Activated CD4-positive, alpha-beta T cell treated with anti-CD3 and anti-CD28 coated beads, Interleukin-2, amount 10 ng/mL, durations not matched to agents 24 days and 14 days (primary cell): ENCODE measurements at regions not wholly inside any gene's neighbourhood (a gene's known extent, or its start where the extent isn't known, plus 50 kb on each side); places are given as distances from the start of the nearest gene placed in this dataset.

Experiments used
- DNase-seq: peaks from one replicate; pipeline ENCODE4 v3.0.0; 2022
- H3K27ac Mint-ChIP-seq: one replicate; pipeline ENCODE4 v1.8.0; 2022; ENCODE audit warnings: mild to moderate bottlenecking, mixed read lengths
- H3K27me3 Mint-ChIP-seq: one replicate; pipeline ENCODE4 v1.8.0; 2022; ENCODE audit warnings: mixed read lengths
- H3K36me3 Mint-ChIP-seq: one replicate; pipeline ENCODE4 v1.8.0; 2022; ENCODE audit warnings: low read depth, mild to moderate bottlenecking, mixed read lengths
- H3K4me1 Mint-ChIP-seq: one replicate; pipeline ENCODE4 v1.8.0; 2021; ENCODE audit warnings: mixed read lengths
- H3K4me3 Mint-ChIP-seq: one replicate; pipeline ENCODE4 v1.8.0; 2022; ENCODE audit warnings: mild to moderate bottlenecking, moderate library complexity, mixed read lengths
- H3K9me3 Mint-ChIP-seq: one replicate; pipeline ENCODE4 v1.8.0; 2021; ENCODE audit warnings: mixed read lengths
- intact Hi-C: fragments of 100-400 bp; cut with micrococcal nuclease; formaldehyde crosslinking; loops from one replicate; pipeline ENCODE4 v1.15.1; 2023

- Mint-ChIP-seq H3K9me3 (no peaks in the 10 kb centered on the region), H3K27me3 (peaks cover 5% of the 10 kb centered on the region), H3K4me1 (no peaks in the 10 kb centered on the region), H3K36me3 (no peaks in the 10 kb centered on the region), H3K27ac (no peak overlapping the region), H3K4me3 (no peak overlapping the region)
- no peak for DNase-seq
- intact Hi-C loops, result no loop called here
Measured at GRCh38 chr10:94199565-94199964, 163.2 kb downstream of the NOC3L start.

DNA sequence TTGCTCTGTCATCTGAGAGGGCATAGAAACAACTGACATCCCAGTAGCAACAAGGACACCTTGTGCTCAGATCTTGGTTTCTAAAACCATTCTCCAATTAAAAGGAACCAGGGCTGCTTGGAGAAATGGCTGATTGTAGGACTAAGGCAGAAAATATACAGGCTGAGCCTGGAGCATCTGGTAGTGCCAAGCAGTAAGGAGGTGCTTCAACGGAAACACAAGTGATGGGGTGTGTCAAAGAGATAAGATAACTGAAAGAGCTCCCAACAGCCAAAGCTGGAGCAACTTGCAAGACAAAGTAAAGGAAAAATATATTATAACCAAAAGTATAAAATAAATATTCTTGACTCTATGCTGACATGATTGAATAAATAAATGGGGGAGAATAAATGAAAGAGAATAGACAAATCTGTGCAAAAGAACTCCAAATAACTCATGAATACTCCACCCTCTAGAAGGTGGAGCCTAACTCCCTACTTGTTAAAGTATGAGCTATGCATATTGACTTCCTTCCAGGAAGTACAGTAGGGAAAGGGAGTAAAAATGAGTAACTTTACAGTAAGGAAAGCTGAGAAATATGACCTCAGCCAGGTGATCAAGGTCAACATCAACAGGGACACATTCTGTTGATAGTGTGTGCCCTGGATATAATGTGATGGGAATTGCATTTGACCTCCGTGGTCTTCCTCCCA is 162.4 kb downstream of the NOC3L start:
- Mint-ChIP-seq H3K4me3 (no peak overlapping the region), H3K4me1 (no peaks in the 10 kb centered on the region), H3K36me3 (no peaks in the 10 kb centered on the region), H3K27me3 (peaks cover 5% of the 10 kb centered on the region), H3K9me3 (no peaks in the 10 kb centered on the region), H3K27ac (no peak overlapping the region)
- DNase-seq, result no peak
- intact Hi-C loops, result no loop called here

DNA sequence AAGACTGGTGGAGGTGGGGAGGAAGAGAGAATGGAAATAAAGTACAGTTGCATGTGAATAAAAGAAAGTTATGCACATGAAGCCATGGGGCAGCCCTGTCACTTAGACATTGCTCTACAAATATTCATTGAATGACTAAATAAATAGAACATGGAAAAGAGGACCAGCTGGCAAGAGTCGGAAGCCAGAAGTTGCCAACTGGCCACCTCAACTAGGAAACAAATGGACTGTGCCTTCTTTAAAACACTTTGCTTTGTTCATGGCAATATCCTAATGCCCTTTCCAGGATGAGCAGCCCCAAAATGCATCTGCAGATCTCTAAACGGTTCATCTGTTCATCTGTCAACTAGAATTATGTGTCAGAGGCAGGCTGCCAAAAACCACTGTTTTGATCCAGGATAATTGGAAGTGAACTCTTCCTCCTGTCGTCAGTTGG is 157.3 kb downstream of the NOC3L start:
- no peak overlapping the region for H3K4me3 Mint-ChIP-seq
- no peaks in the 10 kb centered on the region for H3K36me3 Mint-ChIP-seq
- no peaks in the 10 kb centered on the region for H3K4me1 Mint-ChIP-seq
- H3K27ac Mint-ChIP-seq, result no peak overlapping the region
- intact Hi-C loops, result no loop called here
- peaks cover 3% of the 10 kb centered on the region for H3K27me3 Mint-ChIP-seq
- H3K9me3 Mint-ChIP-seq, result peaks cover 3% of the 10 kb centered on the region
- DNase-seq, result no peak

DNA sequence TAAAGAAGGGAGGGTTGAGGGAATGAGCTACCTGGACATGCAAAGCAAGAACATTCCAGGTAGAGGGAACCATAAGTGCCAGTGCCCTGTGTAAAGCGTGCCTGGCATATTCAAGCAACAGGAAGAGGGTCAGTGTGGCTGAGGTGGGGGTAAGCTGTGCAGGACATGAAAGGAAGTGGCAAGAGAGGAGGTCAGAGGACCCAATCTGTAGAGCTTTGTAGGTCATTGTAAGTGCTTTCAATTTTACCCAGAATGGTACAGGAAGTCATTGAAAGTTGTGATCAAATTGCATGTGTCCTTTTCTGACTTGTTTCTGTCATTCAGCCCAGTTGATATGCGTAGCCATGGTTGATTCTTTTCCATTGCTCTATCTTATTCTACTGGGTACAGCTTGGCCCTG is 156.6 kb downstream of the NOC3L start:
- Mint-ChIP-seq H3K4me3 (no peak overlapping the region), H3K4me1 (no peaks in the 10 kb centered on the region), H3K36me3 (no peaks in the 10 kb centered on the region), H3K9me3 (peaks cover 3% of the 10 kb centered on the region), H3K27me3 (peaks cover 3% of the 10 kb centered on the region), H3K27ac (no peak overlapping the region)
- no peak for DNase-seq
- intact Hi-C loops, result no loop called here

GRCh38 chr10:94208315-94208714 is 154.4 kb downstream of the NOC3L start:
- Mint-ChIP-seq H3K9me3 (peaks cover 3% of the 10 kb centered on the region), H3K4me1 (no peaks in the 10 kb centered on the region), H3K4me3 (no peak overlapping the region), H3K27ac (no peak overlapping the region), H3K27me3 (no peaks in the 10 kb centered on the region), H3K36me3 (no peaks in the 10 kb centered on the region)
- intact Hi-C loops, result no loop called here
- DNase-seq, result no peak

DNA sequence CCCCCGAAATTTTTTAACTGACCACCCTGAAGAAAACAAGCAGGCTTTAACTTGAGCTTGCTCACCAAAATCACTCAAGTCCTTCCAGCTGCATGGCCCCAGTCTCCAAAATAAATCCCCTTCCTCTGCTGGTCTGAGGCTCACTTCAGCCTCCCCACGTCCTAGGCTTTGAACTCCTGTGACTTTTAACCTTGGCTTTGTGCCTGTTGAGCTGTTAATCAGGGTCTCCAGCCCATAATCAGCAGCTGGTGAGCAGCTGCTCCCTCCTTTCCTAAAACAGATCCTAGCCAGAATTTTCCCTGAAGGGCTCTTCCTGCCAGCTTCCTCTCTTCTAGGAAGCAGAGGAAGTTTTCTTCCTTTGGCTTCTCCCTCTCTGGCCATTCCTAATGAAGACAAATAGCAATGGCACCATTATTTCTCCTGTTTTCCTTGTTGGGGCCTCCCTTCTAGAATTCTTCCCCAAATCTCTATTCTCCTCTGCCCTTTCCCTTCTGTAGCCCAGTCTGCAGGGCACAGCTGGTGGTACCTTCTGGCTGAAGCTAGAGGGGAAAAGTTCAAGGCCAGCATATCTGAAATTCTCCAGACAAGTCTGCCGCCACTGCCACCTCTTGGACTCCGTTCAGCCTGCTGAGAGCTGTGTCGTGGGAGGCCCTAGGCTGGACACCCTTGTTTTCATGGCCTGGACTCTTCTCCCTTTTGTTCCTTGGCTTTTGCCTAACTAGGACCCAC is 152.1 kb downstream of the NOC3L start:
- Mint-ChIP-seq H3K27ac (no peak overlapping the region), H3K4me1 (no peaks in the 10 kb centered on the region), H3K4me3 (no peak overlapping the region), H3K27me3 (no peaks in the 10 kb centered on the region), H3K36me3 (no peaks in the 10 kb centered on the region), H3K9me3 (peaks cover 3% of the 10 kb centered on the region)
- no peak for DNase-seq
- intact Hi-C loops, result no loop called here

- intact Hi-C loops, result no loop called here
- H3K27me3 Mint-ChIP-seq, result no peaks in the 10 kb centered on the region
- no peak overlapping the region for H3K4me3 Mint-ChIP-seq
- H3K36me3 Mint-ChIP-seq, result no peaks in the 10 kb centered on the region
- DNase-seq, result no peak
- no peaks in the 10 kb centered on the region for H3K4me1 Mint-ChIP-seq
- peaks cover under 1% of the 10 kb centered on the region for H3K9me3 Mint-ChIP-seq
- no peak overlapping the region for H3K27ac Mint-ChIP-seq
Measured at GRCh38 chr10:94211169-94211510, 151.6 kb downstream of the NOC3L start.

- Mint-ChIP-seq H3K4me3 (no peak overlapping the region), H3K4me1 (no peaks in the 10 kb centered on the region), H3K36me3 (no peaks in the 10 kb centered on the region), H3K9me3 (no peaks in the 10 kb centered on the region), H3K27me3 (no peaks in the 10 kb centered on the region), H3K27ac (no peak overlapping the region)
- intact Hi-C loops, result no loop called here
- no peak for DNase-seq
Measured at GRCh38 chr10:94213001-94213530, 149.7 kb downstream of the NOC3L start.

GRCh38 chr10:94213980-94214379 is 148.8 kb downstream of the NOC3L start:
- Mint-ChIP-seq H3K4me1 (no peaks in the 10 kb centered on the region), H3K36me3 (no peaks in the 10 kb centered on the region), H3K9me3 (no peaks in the 10 kb centered on the region), H3K27me3 (no peaks in the 10 kb centered on the region), H3K27ac (no peak overlapping the region), H3K4me3 (no peak overlapping the region)
- intact Hi-C loops, result no loop called here
- no peak for DNase-seq

DNA sequence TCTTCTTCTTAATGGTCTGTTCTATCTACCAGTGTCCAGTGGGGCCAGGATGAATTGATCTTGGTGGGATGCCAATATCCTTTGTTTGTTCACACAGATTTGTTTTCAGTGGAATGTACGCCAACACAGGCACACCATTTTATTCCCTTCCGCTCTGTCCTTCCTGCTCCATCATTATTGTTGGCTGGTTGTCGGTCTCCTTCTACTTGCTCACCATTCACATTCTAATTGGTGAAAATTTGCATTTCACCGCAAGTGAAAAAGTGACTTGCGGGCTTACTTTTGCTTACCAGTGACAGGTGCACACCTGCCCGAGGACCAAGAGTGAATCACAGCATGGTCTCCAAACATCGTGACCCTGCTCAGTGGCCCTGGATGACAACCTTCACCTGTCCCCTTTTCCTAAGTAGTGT is 148.3 kb downstream of the NOC3L start:
- DNase-seq, result no peak
- no peaks in the 10 kb centered on the region for H3K9me3 Mint-ChIP-seq
- no peak overlapping the region for H3K4me3 Mint-ChIP-seq
- no peaks in the 10 kb centered on the region for H3K27me3 Mint-ChIP-seq
- no peaks in the 10 kb centered on the region for H3K36me3 Mint-ChIP-seq
- H3K4me1 Mint-ChIP-seq, result no peaks in the 10 kb centered on the region
- no peak overlapping the region for H3K27ac Mint-ChIP-seq
- intact Hi-C loops, result no loop called here

DNA sequence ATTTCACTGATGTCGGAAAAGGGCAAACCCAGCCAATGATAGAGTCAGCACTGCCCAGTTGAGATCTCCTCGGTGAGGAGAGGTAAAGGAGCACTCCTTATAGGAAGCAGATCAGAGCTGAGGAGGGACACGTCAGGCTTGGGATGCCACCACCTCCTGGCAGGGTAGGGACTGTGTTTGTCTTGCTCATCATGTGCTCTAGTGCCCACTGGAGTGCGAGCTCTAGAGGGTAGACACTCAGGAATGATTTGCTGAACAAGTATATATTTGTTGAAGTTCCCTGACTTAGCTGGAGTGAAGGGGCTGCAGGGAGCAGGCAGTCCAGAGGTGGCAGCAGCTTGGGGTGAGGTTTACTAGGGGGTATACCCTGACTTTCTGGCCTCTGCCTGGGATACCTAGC is 146.5 kb downstream of the NOC3L start:
- H3K27me3 Mint-ChIP-seq, result no peaks in the 10 kb centered on the region
- H3K9me3 Mint-ChIP-seq, result no peaks in the 10 kb centered on the region
- no peak overlapping the region for H3K27ac Mint-ChIP-seq
- intact Hi-C loops, result no loop called here
- no peaks in the 10 kb centered on the region for H3K36me3 Mint-ChIP-seq
- no peak for DNase-seq
- no peak overlapping the region for H3K4me3 Mint-ChIP-seq
- no peaks in the 10 kb centered on the region for H3K4me1 Mint-ChIP-seq

- DNase-seq, result no peak
- Mint-ChIP-seq H3K36me3 (no peaks in the 10 kb centered on the region), H3K4me1 (no peaks in the 10 kb centered on the region), H3K27me3 (no peaks in the 10 kb centered on the region), H3K4me3 (no peak overlapping the region), H3K9me3 (no peaks in the 10 kb centered on the region), H3K27ac (no peak overlapping the region)
- intact Hi-C loops, result no loop called here
Measured at GRCh38 chr10:94217411-94217810, 145.3 kb downstream of the NOC3L start.

GRCh38 chr10:94218493-94219183 is 144.1 kb downstream of the NOC3L start:
- H3K36me3 Mint-ChIP-seq, result no peaks in the 10 kb centered on the region
- intact Hi-C loops, result no loop called here
- no peak overlapping the region for H3K4me3 Mint-ChIP-seq
- H3K27me3 Mint-ChIP-seq, result no peaks in the 10 kb centered on the region
- H3K9me3 Mint-ChIP-seq, result no peaks in the 10 kb centered on the region
- no peaks in the 10 kb centered on the region for H3K4me1 Mint-ChIP-seq
- no peak for DNase-seq
- H3K27ac Mint-ChIP-seq, result no peak overlapping the region

DNA sequence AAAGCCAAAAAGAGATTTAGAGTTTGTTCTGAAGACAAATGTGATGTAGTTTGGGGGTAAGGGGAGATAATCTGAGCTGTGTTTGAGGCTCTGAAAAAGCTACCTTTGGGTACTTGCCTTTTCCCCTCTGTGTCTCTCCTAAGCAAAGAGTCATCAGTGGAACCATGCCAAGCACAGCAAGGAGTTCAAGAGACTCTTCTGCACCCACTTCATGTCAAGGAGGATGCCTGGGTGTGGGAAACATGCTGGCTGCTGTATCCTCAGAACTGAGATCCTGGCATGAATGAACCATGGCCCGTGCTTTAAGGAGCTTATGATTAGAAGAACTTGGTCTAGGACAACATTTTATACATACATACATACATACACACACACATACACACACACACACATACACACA is 142.9 kb downstream of the NOC3L start:
- Mint-ChIP-seq H3K4me3 (no peak overlapping the region), H3K27ac (no peak overlapping the region), H3K9me3 (no peaks in the 10 kb centered on the region), H3K36me3 (no peaks in the 10 kb centered on the region), H3K27me3 (no peaks in the 10 kb centered on the region), H3K4me1 (no peaks in the 10 kb centered on the region)
- intact Hi-C loops, result no loop called here
- DNase-seq, result no peak
